ENCODE measurements at regions not wholly inside any gene's neighbourhood (a gene's known extent, or its start where the extent isn't known, plus 50 kb on each side); places are given as distances from the start of the nearest gene placed in this dataset.
"Not testable (repeated sequence)": the region's sequence is repeated elsewhere in the genome, so short reads cannot be mapped to it uniquely, and the experiment has no call there.

GRCh38 chr4:181846934-181847333 lies 396.3 kb upstream of the TENM3 start:
- Histone ChIP-seq H3K36me3 (ENCODE audit: low read depth, missing control alignments) (no peaks in the 10 kb centered on the region), H3K4me3 (no peak overlapping the region), H3K27me3 (no peaks in the 10 kb centered on the region), H3K4me1 (no peaks in the 10 kb centered on the region), H3K9me3 (no peaks in the 10 kb centered on the region), H3K27ac (no peak overlapping the region)
- DNase-seq: no peak
- intact Hi-C loops (cut with DNase I; ENCODE audit: low total_unique reads): no loop called here
- 89 to 94% methylated on average over 4 of the region's 4 CpGs for WGBS, 2 donors
- no peak for TF ChIP-seq POLR2A (IDR thresholded peaks at IDR 0.05)
- TF ChIP-seq CTCF (IDR thresholded peaks at IDR 0.05): no peak

DNA sequence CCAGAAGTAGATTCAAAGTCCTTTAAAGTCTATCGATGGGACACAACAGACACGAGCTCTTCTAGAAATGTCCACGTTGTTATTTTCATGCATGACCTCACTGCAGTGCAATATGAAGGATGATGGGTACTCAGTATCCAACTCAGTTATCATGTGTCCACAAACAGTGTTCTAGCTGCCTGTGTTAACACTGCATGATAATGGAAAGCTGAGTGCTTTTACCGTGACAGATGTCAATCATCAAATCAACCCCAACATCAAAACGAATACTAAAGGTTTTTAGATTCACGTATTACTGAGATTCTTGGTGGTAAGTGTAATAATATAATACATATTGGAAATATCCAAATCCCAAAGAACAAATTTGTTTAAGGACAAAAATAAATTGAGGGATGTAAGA lies 394.8 kb upstream of the TENM3 start:
- Histone ChIP-seq H3K27me3 (no peaks in the 10 kb centered on the region), H3K27ac (no peak overlapping the region), H3K4me3 (no peak overlapping the region), H3K4me1 (no peaks in the 10 kb centered on the region), H3K36me3 (ENCODE audit: low read depth, missing control alignments) (no peaks in the 10 kb centered on the region), H3K9me3 (no peaks in the 10 kb centered on the region)
- WGBS, 2 donors: 67 to 81% methylated on average over 6 of the region's 6 CpGs
- TF ChIP-seq CTCF (IDR thresholded peaks at IDR 0.05) (no peak), POLR2A (IDR thresholded peaks at IDR 0.05) (no peak)
- intact Hi-C loops (cut with DNase I; ENCODE audit: low total_unique reads): no loop called here
- DNase-seq: no peak

DNA sequence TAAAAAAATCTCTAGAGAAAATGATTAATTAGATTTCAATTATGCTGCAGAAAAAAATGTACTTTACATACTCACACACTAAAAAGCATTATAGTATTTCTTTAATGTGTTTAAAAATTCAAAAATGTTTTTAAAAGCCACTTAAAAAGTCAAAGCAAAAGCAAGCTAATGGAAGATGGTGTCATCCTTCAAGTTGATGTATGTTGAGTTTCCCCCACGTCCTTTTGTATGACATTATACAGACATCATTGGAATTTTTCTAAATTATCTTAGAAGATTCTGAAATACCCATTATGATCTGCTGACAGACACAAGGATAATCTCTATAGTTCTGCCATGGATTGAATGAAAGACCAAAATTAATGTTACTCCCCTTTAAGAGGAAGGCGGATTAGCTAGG lies 393.7 kb upstream of the TENM3 start:
- no peak for TF ChIP-seq POLR2A (IDR thresholded peaks at IDR 0.05)
- no peak for TF ChIP-seq CTCF (IDR thresholded peaks at IDR 0.05)
- Histone ChIP-seq H3K27ac (no peak overlapping the region), H3K36me3 (ENCODE audit: low read depth, missing control alignments) (no peaks in the 10 kb centered on the region), H3K9me3 (no peaks in the 10 kb centered on the region), H3K4me3 (no peak overlapping the region), H3K4me1 (no peaks in the 10 kb centered on the region), H3K27me3 (no peaks in the 10 kb centered on the region)
- DNase-seq: no peak
- intact Hi-C loops (cut with DNase I; ENCODE audit: low total_unique reads): no loop called here
- 72 to 87% methylated on average over 2 of the region's 2 CpGs for WGBS, 2 donors

DNA sequence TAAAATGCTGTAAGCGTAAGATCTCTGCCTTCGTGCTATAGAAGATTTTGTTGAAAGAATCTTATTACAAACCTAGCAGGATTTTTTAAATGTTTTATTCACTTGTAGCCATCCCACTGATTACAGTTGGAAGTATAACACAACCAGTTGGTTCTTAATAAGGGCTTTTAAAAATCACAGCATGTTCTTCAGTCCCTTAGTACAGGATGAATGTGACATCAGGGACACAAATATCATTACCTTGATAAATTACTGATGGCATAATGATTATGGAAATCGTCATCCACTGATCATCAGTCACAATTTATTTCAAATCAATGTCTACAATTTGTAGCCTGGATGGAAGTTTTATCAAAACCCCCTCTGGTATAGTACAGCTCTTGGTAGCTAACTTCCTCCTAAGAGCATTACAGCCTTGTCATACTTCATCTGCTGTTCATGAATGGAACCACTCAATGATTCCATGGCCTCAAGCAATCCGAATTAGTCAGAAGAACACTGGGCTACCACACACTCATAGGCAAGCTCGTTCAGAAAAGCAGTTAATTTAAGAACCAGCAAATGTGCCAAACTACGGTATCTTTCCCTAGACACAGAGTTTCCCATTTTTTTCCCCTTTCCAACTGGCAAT lies 389.2 kb upstream of the TENM3 start:
- Histone ChIP-seq H3K36me3 (ENCODE audit: low read depth, missing control alignments) (no peaks in the 10 kb centered on the region), H3K27me3 (no peaks in the 10 kb centered on the region), H3K4me1 (no peaks in the 10 kb centered on the region), H3K9me3 (no peaks in the 10 kb centered on the region), H3K27ac (no peak overlapping the region), H3K4me3 (no peak overlapping the region)
- TF ChIP-seq POLR2A (IDR thresholded peaks at IDR 0.05) (no peak), CTCF (IDR thresholded peaks at IDR 0.05) (no peak)
- intact Hi-C loops (cut with DNase I; ENCODE audit: low total_unique reads): no loop called here
- no peak for DNase-seq
- WGBS, 2 donors: 81 to 87% methylated on average over 6 of the region's 6 CpGs

- no peaks in the 10 kb centered on the region for H3K36me3 ChIP-seq (ENCODE audit: low read depth, missing control alignments)
- no peaks in the 10 kb centered on the region for H3K9me3 ChIP-seq
- 88 to 91% methylated on average over 1 of the region's 1 CpG for WGBS, 2 donors
- H3K27ac ChIP-seq: no peak overlapping the region
- no peaks in the 10 kb centered on the region for H3K27me3 ChIP-seq
- H3K4me1 ChIP-seq: peaks cover 7% of the 10 kb centered on the region
- intact Hi-C loops (cut with DNase I; ENCODE audit: low total_unique reads): no loop called here
- no peak overlapping the region for H3K4me3 ChIP-seq
- no peak for DNase-seq
- TF ChIP-seq CTCF (IDR thresholded peaks at IDR 0.05): no peak
- TF ChIP-seq POLR2A (IDR thresholded peaks at IDR 0.05): no peak
Observed at GRCh38 chr4:181855307-181855706, 387.9 kb upstream of the TENM3 start.

DNA sequence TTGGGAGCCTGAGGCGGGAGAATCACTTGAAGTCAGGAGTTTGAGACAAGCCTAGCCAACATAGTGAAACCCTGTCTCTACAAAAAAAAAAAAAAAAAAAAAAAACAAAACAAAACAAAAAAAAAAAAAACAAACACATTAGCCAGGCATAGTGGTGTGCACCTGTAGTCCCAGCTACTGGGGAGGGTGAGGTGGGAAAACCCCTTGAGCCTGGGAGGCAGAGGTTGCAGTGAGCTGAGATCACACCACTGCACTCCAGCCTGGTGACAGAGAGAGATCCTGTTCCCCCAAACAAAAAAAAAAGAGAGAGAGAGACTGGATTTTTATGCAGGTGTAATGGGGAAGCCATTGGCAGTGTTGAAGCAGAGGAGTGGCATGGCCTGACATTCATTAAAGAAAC lies 385.7 kb upstream of the TENM3 start:
- H3K27me3 ChIP-seq; DNase-seq; H3K27ac ChIP-seq; H3K9me3 ChIP-seq; H3K36me3 ChIP-seq (ENCODE audit: low read depth, missing control alignments); H3K4me3 ChIP-seq; intact Hi-C loops (cut with DNase I; ENCODE audit: low total_unique reads): not testable (repeated sequence)
- 93 to 100% methylated on average over 1 of the region's 1 CpG for WGBS, 2 donors
- peaks cover 14% of the 10 kb centered on the region for H3K4me1 ChIP-seq
